Thoracic aorta (tissue), 2 donors: ENCODE measurements at regions not wholly inside any gene's neighbourhood (a gene's known extent, or its start where the extent isn't known, plus 50 kb on each side); places are given as distances from the start of the nearest gene placed in this dataset.

Experiments
- ATAC-seq: fragments of 150-250 bp; one replicate; pipeline ENCODE4 v1.8.0; 2017; ENCODE audit warnings: low read depth; ENCODE audit not compliant: insufficient number of reproducible peaks, low FRiP score
- DNase-seq: peaks from one replicate; pipeline ENCODE4 v3.0.0-alpha.2; 2020; ENCODE audit warnings: low spot score
- H3K27ac ChIP-seq, 2 donors: fragments of 200-600 bp; sonication (generic); 1 replicate in 1 of 2; 2 replicates in 1 of 2; pipeline ENCODE4 v1.5.1; 2016; ENCODE audit warnings: mild to moderate bottlenecking in 2 of 2, moderate library complexity in 2 of 2
- H3K27me3 ChIP-seq: fragments of 200-600 bp; sonication (generic); replicated peaks from 2 replicates; pipeline ENCODE4 v1.6.0; 2016; ENCODE audit warnings: mild to moderate bottlenecking; ENCODE audit not compliant: insufficient read depth
- H3K36me3 ChIP-seq: fragments of 200-600 bp; sonication (generic); one replicate; pipeline ENCODE4 v1.5.1; 2016
- H3K4me1 ChIP-seq, 2 donors: fragments of 200-600 bp; sonication (generic); 1 replicate in 1 of 2; 2 replicates in 1 of 2; pipeline versions ENCODE4 v1.5.1 to v1.6.0; 2016; ENCODE audit warnings: low read depth in 2 of 2, mild to moderate bottlenecking in 1 of 2; ENCODE audit not compliant: control insufficient read depth in 1 of 2
- H3K4me3 ChIP-seq: fragments of 200-600 bp; sonication (generic); 2 replicates; pipeline ENCODE4 v1.5.1; 2016; ENCODE audit warnings: mild to moderate bottlenecking
- H3K9me3 ChIP-seq: fragments of 200-600 bp; sonication (generic); 2 replicates; pipeline ENCODE4 v1.5.1; 2016
- CTCF ChIP-seq: fragments of 200-600 bp; sonication (generic); IDR thresholded peaks from one replicate; pipeline ENCODE4 v1.5.1; 2019; ENCODE audit warnings: antibody characterized with exemption

GRCh38 chr5:159668556-159668955, 247.7 kb upstream of the ADRA1B start:
- Histone ChIP-seq H3K4me3 (no peak overlapping the region), H3K27ac (no peak overlapping the region), H3K36me3 (no peaks in the 10 kb centered on the region), H3K9me3 (no peaks in the 10 kb centered on the region), H3K4me1 (peaks cover 0 to 6% of the 10 kb centered on the region in 2 donors), H3K27me3 (no peaks in the 10 kb centered on the region)
- DNase-seq (no peak), ATAC-seq (no peak)
- no peak for TF ChIP-seq CTCF

- DNase-seq (no peak), ATAC-seq (no peak)
- no peaks in the 10 kb centered on the region for H3K27me3 ChIP-seq
- H3K36me3 ChIP-seq = no peaks in the 10 kb centered on the region
- no peak overlapping the region for H3K4me3 ChIP-seq
- no peak overlapping the region for H3K27ac ChIP-seq
- no peak for TF ChIP-seq CTCF
- H3K9me3 ChIP-seq = no peaks in the 10 kb centered on the region
- H3K4me1 ChIP-seq = peaks cover 0 to 6% of the 10 kb centered on the region in 2 donors
Observed at GRCh38 chr5:159669559-159669958, 246.7 kb upstream of the ADRA1B start.

GRCh38 chr5:159671886-159672285, 244.4 kb upstream of the ADRA1B start:
- Histone ChIP-seq H3K27ac (no peak overlapping the region), H3K4me3 (no peak overlapping the region), H3K4me1 (peaks cover 0 to 6% of the 10 kb centered on the region in 2 donors), H3K9me3 (no peaks in the 10 kb centered on the region), H3K27me3 (no peaks in the 10 kb centered on the region), H3K36me3 (no peaks in the 10 kb centered on the region)
- TF ChIP-seq CTCF = no peak
- ATAC-seq (no peak), DNase-seq (no peak)

GRCh38 chr5:159673538-159673937, 242.7 kb upstream of the ADRA1B start:
- no peak for ATAC-seq
- no peak for TF ChIP-seq CTCF

GRCh38 chr5:159678657-159679392, 237.5 kb upstream of the ADRA1B start:
- no peak for ATAC-seq
- Histone ChIP-seq H3K27me3 (no peaks in the 10 kb centered on the region), H3K36me3 (no peaks in the 10 kb centered on the region), H3K9me3 (no peaks in the 10 kb centered on the region), H3K27ac (no peak overlapping the region), H3K4me3 (no peak overlapping the region), H3K4me1 (no peaks in the 10 kb centered on the region)
- TF ChIP-seq CTCF = no peak
- DNase-seq = no peak

More at GRCh38 chr5:159673538-159673937, 242.7 kb upstream of the ADRA1B start:
- Histone ChIP-seq H3K9me3 (no peaks in the 10 kb centered on the region), H3K27ac (no peak overlapping the region), H3K4me3 (no peak overlapping the region), H3K4me1 (no peaks in the 10 kb centered on the region), H3K36me3 (no peaks in the 10 kb centered on the region), H3K27me3 (no peaks in the 10 kb centered on the region)
- no peak for DNase-seq
